GM04504 (cell line): ENCODE measurements at regions not wholly inside any gene's neighbourhood (a gene's known extent, or its start where the extent isn't known, plus 50 kb on each side); places are given as distances from the start of the nearest gene placed in this dataset.
"Not testable (repeated sequence)": the region's sequence is repeated elsewhere in the genome, so short reads cannot be mapped to it uniquely, and the experiment has no call there.

ENCODE experiments used
- DNase-seq: peaks from one replicate; pipeline ENCODE4 v3.0.0-alpha.2; 2012; ENCODE audit warnings: low read depth

DNA sequence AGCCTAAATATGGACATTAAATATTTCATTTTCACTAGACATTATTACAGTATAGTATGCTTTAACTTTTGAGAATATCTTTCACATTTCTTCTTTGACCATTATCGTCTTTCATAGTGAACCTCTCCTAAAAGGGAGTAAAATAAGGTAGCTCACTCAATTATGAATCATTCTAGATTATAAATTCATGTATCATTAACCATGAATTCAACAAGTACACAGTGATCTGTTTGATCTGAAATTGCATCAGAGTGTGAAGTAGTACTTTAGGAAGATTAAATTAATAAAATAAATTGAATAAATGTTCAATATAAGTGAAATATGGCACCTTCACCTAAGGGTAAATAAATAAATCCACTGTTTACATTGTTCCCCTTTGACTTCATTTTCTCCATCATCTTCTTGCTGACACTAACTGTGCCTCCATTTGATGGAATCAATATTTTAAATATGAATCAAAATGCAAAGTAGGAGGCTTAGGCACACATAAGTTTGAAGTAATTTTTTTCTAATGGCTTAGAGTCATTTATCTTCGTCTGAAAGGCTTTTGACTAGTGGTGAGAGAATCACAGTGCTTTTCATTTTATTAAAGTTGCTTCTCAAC is 174.1 kb upstream of the MDFIC2 start:
- no peak for DNase-seq

GRCh38 chr3:70476174-70476573 is 163.7 kb upstream of the MDFIC2 start:
- DNase-seq, result no peak

- no peak for DNase-seq
Observed at GRCh38 chr3:70471464-70472342, 159.3 kb upstream of the MDFIC2 start.

- DNase-seq, result no peak
Observed at GRCh38 chr3:70466096-70466495, 153.7 kb upstream of the MDFIC2 start.

GRCh38 chr3:70464876-70465275 is 152.4 kb upstream of the MDFIC2 start:
- no peak for DNase-seq

GRCh38 chr3:70464465-70464864 is 152.0 kb upstream of the MDFIC2 start:
- no peak for DNase-seq

DNA sequence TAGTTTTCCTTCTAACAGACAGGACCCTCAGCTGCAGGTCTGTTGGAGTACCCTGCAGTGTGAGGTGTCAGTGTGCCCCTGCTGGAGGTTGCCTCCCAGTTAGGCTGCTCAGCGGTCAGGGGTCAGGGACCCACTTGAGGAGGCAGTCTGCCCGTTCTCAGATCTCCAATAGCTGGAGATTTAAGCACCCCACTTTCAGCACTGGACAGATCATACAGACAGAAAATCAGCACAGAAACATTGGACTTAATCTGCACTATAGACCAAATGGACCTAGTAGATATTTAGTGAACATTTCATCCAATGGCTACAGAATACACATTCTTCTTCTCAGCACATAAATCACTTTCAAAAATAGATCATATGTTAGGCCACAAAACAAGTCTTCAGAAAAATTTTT is 137.8 kb upstream of the MDFIC2 start:
- not testable (repeated sequence) for DNase-seq

GRCh38 chr3:70435422-70435821 is 123.0 kb upstream of the MDFIC2 start:
- DNase-seq, result not testable (repeated sequence)

GRCh38 chr3:70433091-70433490 is 120.7 kb upstream of the MDFIC2 start:
- no peak for DNase-seq

GRCh38 chr3:70431911-70432310 is 119.5 kb upstream of the MDFIC2 start:
- DNase-seq, result no peak

- no peak for DNase-seq
Observed at GRCh38 chr3:70426071-70426470, 113.6 kb upstream of the MDFIC2 start.

DNA sequence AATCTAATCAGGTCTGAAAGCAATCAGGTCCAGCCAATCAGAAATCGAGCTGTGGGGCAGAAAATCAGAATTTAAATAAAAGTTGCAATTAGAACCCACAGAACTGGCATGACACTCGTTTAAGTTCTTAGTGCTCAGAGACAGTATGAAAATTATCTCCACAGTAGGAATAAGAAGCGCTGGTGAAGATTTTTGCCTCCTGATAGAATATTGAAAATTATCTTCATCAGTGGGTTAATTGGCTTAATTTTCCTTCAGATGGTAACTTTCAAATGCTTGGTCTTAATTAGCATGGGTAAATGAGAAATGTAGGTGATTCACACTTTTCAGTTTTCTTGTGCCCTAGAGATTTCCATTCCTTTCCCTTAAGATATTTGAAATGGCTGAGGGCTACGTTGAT is 109.1 kb upstream of the MDFIC2 start:
- no peak for DNase-seq

DNA sequence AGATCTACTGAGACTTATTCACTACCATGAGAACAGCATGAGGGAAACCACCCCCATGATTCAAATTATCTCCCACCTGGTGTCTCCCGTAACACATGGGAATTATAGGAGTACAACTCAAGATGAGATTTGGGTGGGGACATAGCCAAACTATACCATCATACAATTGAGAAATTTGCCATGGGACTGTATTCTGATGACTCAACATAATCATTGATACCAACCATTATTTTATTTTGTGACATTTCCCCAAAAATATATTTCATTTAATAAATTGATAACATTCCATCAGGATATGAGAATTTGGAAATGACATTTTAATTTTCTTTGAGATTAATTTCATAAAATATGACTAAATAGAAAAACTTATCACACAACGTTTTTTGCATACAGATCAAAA is 96.6 kb upstream of the MDFIC2 start:
- no peak for DNase-seq

GRCh38 chr3:70400194-70400593 is 87.8 kb upstream of the MDFIC2 start:
- DNase-seq, result no peak

DNA sequence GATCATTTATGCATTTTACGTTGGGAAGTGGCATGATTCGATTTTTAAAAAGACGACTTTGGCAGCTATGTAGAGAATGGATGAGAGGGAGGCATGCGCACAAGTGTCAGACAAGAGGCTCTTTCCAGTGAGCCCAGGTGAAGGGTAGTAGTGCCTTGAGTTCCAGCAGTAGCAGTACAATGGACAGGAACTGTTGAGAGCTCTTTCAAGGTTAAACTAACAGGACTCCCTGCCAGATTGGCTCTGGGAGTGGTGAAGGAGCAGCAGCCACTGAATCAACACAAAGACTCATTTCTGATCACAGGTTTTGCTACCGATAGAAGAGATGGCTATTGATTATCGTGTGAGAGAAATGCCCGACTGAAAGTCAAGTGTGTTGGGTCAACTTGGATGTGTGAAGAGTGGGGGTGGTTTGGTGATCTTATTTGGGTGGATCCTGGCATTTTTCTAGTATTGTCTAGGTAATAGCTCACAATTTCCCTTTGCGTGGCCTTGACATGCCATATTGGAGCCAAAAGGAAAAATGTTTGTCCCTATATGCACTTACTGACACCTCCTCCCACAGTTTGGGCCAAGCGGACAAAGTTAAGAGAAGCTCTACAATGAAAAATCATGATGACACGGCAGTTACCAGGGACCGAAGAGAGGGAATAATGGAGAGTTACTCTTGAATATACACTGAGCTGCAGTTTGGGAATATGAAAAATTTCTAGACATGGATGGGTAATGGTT is 81.6 kb upstream of the MDFIC2 start:
- DNase-seq, result no peak

- no peak for DNase-seq
Observed at GRCh38 chr3:70392227-70392626, 79.8 kb upstream of the MDFIC2 start.

DNA sequence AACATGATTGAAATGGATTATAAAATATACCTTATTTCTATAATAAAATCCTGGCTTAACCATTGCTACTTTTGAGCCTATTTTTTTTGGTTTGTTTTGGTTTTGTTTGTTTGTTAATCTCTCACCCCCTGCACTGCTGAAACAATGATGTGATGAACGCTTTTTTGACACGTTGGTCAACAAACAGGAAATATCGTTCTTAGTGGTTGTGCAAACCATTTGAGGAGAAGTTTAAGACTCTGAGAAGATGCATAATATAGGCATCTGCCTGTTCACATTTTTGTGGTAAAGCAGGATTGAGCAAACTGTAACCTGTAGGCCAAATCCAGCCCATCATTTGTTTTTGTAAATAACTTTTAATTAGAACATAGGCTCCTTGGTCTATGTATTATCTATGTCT is 75.5 kb upstream of the MDFIC2 start:
- DNase-seq, result no peak

GRCh38 chr3:70386846-70387245 is 74.4 kb upstream of the MDFIC2 start:
- no peak for DNase-seq

DNA sequence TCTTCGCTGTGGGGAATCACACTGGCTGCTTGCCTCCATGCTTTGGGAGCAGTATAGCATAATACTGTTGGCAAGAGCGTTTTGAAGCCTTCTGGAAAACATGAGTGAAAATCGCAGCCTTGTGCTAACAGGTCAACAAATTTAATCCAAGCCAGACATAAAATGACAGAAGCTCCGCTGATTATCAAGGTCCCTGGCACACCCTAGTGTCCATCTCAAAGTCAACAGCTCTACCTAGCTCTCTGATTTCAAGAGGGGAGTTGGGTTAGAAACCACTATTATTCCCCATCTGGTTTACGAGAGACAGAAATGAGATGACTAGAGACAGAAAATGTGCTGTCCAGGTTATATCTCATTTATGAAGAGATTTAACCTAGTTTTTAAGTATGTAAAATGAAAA is 73.6 kb upstream of the MDFIC2 start:
- DNase-seq, result no peak

DNA sequence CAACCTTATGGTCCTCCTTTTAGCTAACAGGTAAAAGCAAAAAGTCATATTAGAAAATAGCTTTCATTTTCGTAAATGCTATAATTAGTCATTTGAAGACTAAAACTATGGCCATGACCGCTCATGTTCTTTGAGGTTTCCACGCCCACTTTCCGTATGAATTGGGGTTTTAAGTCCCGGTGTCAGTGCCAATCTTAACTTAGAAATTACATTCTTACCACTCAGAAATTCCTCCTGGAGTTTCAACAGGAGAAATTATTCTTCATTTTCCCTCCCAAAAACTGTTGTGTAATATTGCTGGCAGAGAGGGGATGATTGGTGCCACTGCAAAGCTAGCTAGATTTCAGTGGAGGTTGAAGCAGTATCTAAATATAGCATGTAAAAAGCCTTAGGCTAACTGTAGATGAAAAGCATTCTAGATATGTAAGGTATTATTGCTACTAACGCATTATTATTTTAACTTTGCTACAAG is 71.0 kb upstream of the MDFIC2 start:
- DNase-seq, result no peak

DNA sequence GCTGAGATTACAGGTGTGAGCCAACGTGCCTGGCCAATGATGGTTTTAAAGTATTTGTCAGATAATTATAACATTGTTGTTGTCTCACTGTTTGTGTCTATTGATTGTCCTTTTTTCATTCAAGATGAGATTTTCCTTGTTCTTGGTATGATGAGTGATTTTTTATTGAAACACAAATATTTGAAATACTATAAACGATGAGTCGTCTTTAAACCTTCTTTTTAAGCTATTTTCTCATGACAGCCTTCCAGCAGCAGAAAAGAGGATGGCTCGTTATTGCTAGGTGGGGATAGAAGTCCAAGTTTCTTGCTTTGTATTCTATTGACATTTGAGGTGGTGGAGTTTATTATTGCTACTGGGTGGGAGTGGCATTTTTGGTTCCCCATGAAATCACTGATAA is 61.7 kb upstream of the MDFIC2 start:
- no peak for DNase-seq
